Vagina (tissue), 2 donors: ENCODE measurements at regions not wholly inside any gene's neighbourhood (a gene's known extent, or its start where the extent isn't known, plus 50 kb on each side); places are given as distances from the start of the nearest gene placed in this dataset.

Experiments used
- CTCF ChIP-seq, 3 experiments: fragments of 450-650 bp in 2 of 3; fragments of 200-600 bp in 1 of 3; sonication (generic) in 1 of 3; IDR thresholded peaks; one replicate each; pipeline ENCODE4 v1.5.1; 2017 to 2019; ENCODE audit warnings: antibody characterized with exemption in 3 of 3, mild to moderate bottlenecking in 2 of 3, moderate library complexity in 2 of 3
- POLR2A ChIP-seq, 2 donors: fragments of 450-650 bp; IDR thresholded peaks; one replicate each; pipeline ENCODE4 v1.6.1; 2017; ENCODE audit warnings: antibody characterized with exemption in 2 of 2, mild to moderate bottlenecking in 2 of 2, moderate library complexity in 2 of 2

- no peak for TF ChIP-seq CTCF (IDR thresholded peaks at IDR 0.05)
- TF ChIP-seq POLR2A (IDR thresholded peaks at IDR 0.05) = no peak
Observed at GRCh38 chr3:187565701-187566100, 104.5 kb downstream of the SST start.
